Non-pigmented ciliary epithelial cell (primary cell): ENCODE measurements at regions not wholly inside any gene's neighbourhood (a gene's known extent, or its start where the extent isn't known, plus 50 kb on each side); places are given as distances from the start of the nearest gene placed in this dataset.

Experiments used
- DNase-seq: peaks from one replicate; pipeline ENCODE4 v3.0.0-alpha.2; 2010; ENCODE audit warnings: low read depth

DNA sequence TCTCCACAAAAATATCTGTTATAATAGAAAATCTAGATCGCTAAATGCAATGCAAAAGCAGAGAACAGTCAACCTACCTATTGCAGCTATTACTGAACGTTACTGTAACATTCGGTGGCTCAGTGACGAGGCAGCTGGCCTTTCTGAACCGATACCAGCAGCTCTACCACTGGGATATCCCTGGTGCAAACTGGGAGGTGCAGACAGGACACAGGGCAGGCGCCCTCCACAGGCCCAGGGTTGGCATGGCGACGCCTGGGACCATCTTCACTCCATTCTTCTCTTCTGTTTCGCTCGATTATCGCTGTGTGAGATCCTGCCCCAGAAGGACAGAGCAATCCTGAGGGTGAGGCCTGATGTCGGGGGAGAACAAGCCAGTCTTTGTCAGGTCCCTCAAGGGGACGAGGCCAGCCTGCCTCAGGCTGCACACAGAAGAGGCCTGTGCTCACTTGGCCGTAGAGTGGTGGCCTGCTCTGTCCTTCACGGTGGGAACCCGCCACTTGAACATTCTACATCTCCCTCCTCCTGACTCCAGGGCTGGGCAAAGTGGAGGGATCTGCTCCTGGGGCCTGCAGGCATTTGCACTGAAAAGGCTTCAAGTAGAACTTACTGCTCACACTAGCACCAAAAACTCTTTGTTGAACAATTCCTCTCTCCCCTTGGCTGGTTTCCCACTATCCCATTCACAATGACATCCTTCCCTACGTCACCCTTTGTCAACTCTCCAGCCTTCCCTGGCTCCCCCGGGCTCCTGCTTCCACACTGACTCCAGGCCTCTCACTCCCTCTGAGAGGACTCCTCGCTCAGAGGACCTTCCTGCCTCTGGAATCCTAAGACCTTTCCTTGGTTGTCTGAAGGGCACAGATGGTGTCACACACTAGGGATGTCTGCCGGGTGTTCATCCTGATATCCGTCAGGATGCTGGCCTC is 49.7 kb downstream of the CYRIA start:
- DNase-seq = no peak

DNA sequence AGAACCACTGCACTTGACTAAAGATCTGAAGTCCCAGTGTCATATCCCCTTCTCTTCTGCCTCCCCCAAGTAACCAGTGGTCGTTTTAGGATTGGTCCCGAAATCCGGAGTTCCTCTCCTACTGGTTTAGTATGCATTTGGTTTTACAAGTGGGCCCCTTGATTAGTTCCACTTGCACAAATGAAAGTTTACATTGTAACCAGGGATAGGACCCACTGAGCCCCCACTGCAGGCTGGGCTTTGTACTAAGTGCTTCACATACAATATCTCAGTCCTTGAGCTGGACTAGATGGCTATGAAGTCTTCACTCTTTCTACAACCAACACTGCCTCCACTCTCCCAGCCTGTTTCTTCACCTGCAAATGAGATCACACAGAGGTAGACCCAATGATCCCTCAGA is 50.4 kb downstream of the CYRIA start:
- no peak for DNase-seq

DNA sequence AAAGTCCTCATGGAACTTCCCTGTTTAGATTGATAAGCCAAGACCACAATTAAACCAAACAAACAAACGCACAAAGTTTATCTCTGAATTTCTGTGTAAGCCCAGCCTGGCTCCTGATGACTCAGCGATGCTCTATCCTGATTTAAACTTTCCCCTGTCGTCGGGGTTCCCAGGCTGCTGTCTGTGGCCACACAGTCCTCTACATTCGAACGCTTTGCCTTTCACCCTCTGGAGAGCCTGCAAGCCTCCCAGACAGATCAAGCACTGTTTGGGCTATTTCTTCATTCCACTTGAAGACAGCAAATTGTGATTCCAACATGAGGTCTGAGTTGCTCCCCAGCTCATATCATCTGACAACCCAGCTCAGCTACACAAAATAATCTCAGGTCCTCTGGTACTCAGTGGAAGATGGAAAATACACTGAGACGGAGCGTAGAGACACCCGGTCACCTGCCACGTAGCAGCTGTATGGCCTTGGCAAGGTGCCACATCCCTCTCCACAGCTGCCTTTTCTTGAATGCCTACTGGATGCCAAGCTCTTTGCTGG is 51.2 kb downstream of the CYRIA start:
- no peak for DNase-seq

DNA sequence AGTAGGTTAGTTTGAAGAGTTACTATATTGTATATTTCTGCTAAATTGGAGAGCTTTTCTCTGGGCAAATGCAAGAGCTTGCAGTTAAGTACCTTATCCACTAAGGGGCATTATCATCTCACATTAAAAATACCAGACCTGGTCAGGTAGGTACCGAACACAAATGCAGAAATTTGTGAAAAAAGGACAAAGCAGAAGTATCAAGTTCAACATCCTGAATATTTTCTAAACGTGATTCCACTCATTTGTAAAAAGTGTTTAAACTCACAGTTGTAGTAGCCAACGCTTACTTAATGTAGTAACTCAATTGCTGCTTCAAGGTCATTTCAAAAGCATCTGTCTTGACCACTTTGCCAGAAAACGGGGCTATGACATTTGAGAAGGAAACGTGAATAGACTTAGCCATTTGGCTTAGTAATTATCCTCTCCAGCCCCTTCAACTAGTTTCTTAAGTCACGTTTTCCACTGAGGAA is 52.1 kb downstream of the CYRIA start:
- no peak for DNase-seq

DNA sequence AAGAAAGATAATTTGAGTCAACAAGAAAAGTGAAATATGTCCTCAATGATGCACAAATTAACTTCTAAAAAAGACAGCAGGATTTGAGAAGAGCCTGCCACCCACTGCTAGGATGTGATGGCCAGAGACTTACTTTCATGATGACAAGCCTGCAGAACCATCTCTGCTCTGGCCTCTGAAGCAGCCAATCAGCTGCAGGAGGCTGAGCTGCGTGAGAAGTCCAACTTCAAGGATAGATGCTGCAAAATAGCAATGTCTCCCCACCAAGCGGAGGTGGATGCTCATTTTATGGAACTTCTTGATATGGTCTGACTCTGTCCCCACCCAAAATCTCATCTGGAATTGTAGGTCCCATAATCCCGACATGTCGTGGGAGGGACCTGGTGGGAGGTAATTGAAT is 53.1 kb downstream of the CYRIA start:
- no peak for DNase-seq

DNA sequence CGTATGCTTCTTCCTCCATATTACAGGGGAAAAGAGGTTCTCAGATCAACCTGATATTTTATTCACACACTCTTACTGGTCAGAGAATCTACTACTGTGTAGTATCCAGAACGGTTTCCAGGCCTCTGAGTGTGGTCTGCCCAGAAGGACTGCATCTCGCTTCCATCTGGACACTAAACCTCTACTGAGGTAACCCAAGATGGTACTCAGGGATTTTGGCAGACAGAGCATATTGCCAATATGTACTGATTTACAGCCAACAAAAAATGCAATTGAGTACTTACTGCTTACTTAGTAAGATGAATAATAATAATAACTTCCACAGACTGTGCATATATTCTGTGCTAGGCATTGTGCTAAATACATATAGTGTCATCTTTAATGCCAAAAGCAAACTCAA is 55.8 kb downstream of the CYRIA start:
- DNase-seq = no peak

DNA sequence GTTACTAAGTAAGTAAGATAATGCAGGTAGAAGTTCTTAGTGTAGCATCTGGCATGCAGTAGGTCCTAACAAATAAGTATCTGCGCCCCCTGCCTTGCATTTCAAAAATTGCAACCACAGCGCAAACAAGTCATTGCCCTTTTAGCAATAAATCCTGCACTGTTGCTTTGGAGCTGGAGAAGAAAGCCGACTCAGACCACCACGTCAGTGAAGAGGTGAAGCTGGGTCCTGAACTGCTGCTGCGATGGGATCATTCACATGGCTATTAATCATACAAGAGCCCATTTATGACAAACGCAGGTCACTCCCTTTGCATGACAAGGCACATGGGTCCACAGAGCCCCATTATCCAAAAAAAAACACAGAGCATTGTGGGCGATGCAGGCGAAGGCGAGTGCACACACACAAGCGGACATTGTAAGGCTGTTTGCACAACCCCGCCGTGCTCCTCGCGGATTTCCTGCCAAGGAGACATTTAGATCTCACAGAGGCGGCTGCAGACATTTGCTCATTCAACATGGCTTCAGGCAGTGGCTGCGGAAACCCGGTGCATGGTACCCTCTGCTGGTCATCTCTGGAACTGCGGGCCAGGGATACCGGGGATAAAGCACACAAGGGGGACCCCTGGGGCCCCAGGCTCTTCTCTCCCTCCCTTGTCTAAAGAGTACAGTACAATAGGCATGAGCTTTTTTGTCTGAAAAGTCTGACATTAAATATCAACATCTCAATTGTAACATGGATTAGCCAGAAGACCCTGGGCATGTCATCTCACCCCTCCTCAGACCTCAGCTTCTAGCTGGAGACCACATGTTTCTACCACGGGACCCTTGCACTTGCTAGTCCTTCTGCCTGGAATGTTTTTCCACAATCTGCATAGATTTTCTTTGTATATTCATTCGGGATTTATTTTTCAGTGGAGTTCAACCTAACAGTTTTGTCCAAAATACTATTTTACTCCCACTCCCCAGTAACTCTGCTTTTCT is 56.7 kb downstream of the CYRIA start:
- DNase-seq = no peak

DNA sequence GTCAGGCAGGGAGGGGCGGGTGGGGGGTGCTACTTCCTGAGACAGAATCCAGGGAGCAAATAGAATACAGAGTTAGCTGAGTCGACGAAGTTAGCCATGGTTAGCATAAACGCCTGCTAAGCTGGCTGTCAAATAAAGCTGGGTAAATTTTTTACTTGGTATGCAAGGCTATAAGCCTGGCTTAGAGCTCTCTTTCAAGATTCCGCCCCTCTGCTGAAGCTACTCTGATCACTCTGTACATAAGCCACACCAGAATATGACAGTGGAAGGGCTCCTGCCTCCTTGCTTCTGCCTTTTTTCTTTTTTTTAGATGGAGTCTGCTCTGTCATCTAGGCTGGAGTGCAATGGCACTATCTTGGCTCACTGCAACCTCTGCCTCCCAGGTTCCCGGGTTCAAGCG is 58.3 kb downstream of the CYRIA start:
- no peak for DNase-seq

DNA sequence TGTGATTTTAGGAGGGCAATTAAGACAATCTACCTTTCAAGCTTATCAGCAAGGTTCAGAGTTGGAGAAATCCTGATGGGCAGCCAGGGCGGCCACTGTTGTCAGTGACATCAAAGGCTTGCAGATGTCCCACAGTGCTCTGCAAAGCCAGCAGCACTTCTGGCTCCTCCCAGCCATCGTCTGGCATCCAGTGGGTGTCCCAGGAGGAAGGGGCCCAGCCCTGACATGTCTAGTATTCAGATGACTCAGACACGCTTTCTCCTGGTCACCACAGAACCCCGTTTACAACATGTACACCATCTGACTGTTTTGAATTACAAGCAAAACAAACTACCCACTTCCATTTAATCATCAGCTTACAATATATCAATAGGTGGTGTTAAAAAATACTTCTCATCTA is 61.4 kb downstream of the CYRIA start:
- no peak for DNase-seq

DNA sequence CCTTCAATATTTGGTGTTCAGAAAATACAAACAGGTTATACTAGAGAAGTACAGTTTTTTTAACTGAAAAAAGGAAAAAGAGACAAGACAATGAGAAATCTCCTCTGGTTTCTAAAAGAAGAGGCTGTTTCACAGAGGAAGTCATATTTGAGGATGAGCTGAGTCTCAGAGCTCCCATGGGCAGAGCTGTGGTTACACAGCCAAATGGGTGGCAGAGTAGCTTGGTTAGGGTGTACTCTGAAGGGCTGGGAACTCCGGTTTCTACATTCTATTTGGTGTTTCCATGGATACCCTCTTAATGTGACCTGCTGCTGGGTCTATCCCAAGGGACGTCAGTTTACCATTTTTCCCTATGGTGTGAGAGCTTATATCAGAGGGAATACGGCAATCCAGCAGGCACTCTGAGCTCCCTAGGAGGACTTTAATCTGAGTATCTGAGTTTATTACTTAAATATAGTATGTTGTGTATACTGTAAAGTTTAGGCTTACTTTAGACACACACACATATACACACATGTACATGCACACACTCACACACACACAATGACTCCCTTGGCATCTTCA is 74.2 kb downstream of the CYRIA start:
- no peak for DNase-seq

DNA sequence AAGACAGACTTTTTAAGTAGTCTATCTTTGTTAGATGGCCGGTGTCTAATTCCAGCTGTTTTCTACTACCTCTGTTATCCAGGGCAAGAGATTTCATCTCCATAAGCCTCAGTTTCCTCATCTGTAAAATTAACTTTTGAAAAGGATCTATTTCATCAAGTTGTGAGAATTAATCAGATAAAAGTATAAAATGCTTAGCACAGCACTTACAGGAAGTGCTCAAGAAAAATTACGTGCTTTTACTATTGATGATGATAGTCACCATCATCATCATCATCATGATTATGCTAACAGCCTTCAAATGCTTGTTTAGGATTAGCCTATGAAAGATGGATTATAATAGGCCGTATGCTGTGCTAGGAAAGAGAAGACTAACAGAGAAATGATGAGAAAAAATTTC is 76.2 kb downstream of the CYRIA start:
- DNase-seq = no peak

DNA sequence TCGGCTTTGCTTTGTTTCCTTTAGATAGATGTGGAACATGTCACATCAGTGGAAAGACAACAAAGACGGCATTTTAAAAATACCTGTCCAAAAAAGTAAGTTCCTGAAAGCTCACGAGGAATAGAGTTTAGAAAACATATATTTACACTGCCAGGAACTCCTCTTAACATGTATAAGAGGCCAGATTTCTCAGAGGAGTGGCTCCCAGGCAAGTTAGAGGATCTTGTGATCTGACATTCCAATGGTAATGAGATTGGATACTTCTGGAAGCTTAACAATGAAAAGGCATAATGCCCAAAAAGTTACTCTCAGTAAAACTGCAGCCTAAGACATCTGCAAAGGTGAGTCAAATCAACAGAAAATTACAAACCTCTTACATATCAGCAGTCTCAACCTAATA is 77.1 kb downstream of the CYRIA start:
- DNase-seq = no peak

DNA sequence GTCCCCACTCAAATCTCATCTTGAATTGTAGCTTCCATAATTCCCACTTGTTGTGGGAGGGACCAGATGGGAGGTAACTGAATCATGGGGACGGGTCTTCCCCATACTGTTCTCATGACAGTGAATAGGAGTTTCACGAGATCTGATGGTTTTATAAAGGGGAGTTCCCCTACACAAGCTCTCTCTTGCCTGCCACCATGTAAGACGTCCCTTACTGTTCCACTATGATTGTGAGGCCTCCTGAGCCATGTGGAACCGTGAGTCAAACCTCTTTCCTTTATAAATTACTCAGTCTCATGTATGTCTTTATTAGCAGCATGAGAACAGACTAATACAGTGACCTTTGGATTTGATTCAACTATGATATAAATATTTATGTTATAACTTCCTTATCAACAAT is 78.0 kb downstream of the CYRIA start:
- no peak for DNase-seq

DNA sequence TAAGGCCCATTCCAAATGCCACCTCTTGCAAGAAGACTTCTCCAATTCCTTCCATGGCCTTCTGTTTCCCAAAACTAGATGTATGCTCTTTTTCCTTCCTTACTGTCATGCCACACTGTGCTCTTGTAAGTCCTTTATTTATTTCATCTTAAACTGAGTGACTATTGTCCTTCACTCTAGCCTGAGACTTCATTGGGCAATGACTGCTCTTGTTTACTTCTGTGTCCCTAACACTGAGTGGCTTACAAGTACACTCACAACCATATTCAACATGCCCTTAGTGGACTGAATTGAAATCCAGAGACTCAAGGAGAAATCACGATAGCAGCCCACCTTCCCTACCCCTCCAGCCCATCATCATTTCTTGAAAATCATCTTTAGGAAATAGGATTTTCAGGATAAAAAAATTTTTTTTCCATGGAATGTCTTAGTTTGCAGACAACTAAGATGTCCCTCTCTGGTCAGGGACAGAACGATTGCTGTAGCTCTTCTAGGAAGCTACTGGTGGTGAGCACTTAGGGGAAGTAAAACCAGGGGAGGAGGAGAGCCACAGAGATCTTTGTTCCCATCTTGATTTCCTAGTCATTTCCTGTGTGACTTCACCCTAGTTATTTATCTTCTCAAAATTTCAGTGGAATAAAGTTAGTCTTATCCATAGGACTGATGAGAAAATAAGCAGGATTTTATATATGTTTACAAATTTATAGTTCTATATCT is 80.7 kb downstream of the CYRIA start:
- no peak for DNase-seq

DNA sequence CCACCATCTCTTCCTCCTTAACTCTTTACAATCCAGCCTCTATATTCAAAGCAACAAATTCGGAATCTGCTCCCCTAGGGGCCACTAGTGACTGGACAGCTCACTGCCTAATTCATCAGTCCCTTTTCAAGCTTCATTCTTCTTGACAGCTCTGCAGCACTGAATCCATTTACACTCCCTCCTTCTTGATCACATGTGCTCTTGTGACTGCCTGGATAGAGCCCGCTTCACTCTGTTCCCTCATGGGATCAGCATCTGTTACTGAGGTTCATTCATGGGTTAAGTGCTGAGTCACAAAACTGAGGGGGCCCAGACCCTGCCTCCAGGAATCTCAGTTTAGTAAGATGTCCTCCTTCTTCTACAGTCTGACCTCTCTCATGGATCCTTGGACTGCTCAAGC is 81.5 kb downstream of the CYRIA start:
- no peak for DNase-seq

DNA sequence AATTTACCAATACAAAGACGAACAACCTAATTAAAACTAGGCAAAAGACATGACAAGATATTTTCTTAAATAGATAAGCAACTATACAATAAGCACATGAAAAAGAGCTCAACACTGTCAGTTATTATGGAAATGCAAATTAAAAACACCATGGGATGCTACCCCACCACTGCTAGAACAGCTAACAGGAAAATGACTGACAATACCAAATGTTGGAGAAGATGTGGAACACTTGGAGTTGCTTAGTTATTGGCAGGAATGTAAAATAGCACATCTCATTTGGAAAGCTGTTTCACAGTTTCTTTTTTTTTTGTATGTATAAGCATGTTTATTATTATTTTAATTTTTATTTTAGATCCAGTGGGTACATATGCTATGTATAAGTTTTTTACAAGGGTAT is 84.4 kb downstream of the CYRIA start:
- no peak for DNase-seq

DNA sequence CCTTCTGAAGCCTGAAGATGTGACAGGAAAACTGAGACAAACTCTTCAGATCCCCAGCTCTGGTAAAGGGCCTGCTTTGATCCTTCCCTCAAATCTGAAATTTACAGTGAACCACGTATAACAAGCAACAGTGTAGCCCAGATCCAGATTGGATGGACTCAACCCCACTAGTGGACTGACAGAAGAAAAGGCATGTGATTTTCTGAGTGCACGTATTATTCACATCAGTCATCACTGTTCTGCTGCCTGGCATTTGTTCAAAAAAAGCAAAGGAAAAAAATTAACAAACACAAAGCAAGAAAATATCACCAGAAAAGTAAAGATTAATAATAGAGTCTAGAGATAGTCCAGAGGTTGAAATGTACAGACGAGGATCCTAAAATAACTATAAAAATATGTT is 87.6 kb downstream of the CYRIA start:
- no peak for DNase-seq

DNA sequence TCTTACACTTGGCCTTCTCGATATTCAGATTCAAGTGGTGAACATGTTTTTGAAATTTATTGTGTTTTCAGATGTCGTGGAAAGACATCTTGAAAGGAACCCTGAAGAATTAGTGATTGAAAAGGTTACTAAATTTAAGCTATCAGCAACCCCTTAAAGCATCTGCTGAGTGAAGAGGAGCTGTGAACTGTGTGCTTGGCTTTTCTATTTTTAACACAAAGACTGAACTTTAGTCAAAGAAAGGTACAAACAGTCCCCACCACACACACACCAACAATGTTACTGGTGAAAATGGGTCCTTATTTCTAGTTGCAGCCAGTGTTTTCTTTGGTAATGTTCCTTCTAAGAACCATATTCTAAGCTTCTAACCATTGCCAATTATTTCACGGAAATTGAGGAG is 95.1 kb downstream of the CYRIA start:
- no peak for DNase-seq

DNA sequence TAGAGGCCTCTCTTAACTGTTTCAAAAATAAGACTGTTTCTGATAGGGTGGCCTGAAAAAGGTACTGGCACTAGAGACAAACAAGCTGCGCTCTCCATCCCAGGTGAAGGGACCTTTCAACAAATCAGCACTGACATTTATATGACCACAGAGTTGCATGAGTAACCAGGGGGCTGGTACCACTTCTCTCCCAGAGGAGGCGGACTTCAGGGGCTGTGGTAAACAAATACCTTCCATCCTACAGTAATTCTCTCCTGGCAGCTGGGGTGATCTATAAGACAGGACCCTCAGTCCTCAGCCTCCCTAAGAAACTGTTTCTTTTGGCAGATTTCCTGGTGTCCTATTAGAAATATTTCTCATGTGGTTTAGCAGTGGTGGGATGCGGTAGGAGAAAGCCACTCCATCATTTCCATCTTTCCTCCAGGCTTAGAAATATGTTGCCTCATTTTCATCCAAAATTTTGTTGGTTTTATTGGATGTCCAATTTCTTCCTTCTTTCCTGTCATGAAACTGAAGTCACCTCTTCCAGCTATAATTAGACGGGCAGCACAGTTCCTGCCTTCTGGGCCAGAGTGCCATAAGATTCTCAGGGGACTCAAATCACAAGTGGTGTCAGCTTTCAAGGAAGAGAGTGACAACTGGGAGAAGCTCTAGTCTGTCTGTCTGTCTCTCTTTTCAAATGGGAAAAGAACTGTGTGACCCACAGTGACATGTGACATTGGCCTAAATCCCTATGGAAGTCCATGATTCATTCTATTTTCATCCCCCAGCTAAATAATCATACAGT is 96.4 kb downstream of the CYRIA start:
- DNase-seq = no peak

DNA sequence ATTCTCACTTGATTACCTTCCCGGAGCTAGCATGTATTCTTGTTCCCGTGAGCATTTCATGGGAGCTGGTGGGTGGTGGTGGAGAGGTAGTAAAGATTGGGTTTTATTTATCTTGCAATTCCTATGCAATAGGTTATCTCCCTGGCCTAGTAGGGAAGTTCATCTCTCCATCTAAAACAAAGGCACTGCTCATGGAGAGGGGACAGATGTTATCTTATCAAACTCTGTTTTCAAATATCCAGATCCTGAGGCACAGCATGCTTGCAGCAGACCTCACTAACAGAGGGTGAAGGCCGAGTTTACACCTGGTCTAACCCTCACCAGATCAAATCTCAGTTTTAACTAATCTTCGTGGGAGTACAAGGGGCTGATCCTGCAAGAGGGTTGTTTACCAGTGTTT is 98.9 kb downstream of the CYRIA start:
- DNase-seq = no peak

DNA sequence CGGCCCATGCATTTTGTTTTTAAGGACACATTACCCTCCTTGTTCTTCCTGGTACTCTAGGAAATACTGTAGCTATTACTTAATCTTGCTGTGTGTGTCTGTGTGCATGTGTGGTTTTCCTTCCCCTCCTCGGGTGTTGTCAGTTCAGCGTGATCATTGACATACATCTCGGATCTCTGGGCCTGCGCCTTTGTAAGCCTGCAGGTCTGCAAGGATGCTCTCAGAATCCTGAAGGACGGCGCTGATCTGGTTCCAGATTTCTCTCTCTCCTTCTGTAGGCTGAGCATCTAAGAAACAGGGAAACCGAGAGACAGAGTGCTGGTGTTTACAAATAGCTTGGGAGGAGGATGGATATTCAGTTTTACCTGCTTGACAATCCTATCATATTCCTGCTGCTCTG is 100.2 kb downstream of the CYRIA start:
- no peak for DNase-seq
